ENCODE measurements at regions not wholly inside any gene's neighbourhood (a gene's known extent, or its start where the extent isn't known, plus 50 kb on each side); places are given as distances from the start of the nearest gene placed in this dataset.

GRCh38 chr5:17917465-17917864 lies 283.2 kb downstream of the TAF11L14 start:
- TF ChIP-seq POLR2AphosphoS5 (IDR thresholded peaks at IDR 0.05; ENCODE audit: low read depth, low read length) (no peak), CTCF (IDR thresholded peaks at IDR 0.05) (no peak), SIN3A (IDR thresholded peaks at IDR 0.05; ENCODE audit: borderline replicate concordance, insufficient read depth, low read depth, low read length) (no peak), REST (IDR thresholded peaks at IDR 0.05; ENCODE audit: insufficient read depth in 1 of 2, low read depth in 2 of 2, low read length in 1 of 2) (no peak), TCF7L2 (IDR thresholded peaks at IDR 0.05; ENCODE audit: low read depth, low read length) (no peak)
